ENCODE measurements at regions not wholly inside any gene's neighbourhood (a gene's known extent, or its start where the extent isn't known, plus 50 kb on each side); places are given as distances from the start of the nearest gene placed in this dataset.

- Histone ChIP-seq H3K4ac (ENCODE audit: low read depth, low read length) (no peak overlapping the region), H4K8ac (ENCODE audit: low read depth, low read length) (no peak overlapping the region), H3K9ac (ENCODE audit: low read length) (no peak overlapping the region), H3K36me3 (ENCODE audit: control insufficient read depth in 1 of 2, insufficient read depth in 2 of 2, low read length in 2 of 2) (no peaks in the 10 kb centered on the region), H3K14ac (ENCODE audit: low read length) (no peak overlapping the region), H3K4me2 (ENCODE audit: low read length) (no peak overlapping the region), H3K23ac (ENCODE audit: low read length) (no peak overlapping the region), H2BK12ac (ENCODE audit: low read length) (no peak overlapping the region), H3K4me1 (ENCODE audit: control insufficient read depth in 1 of 2, insufficient read depth in 2 of 2, low read length in 2 of 2) (no peaks in the 10 kb centered on the region), H3K27me3 (ENCODE audit: insufficient read depth, low read length) (no peaks in the 10 kb centered on the region), H4K12ac (ENCODE audit: low read depth, low read length) (no peak overlapping the region), H2AFZ (ENCODE audit: insufficient read depth, low read length, poor library complexity) (no peak overlapping the region), H3K27ac (ENCODE audit: low read depth, low read length) (no peak overlapping the region), H2BK120ac (ENCODE audit: insufficient read depth, low read length, poor library complexity) (no peak overlapping the region), H3K79me2 (ENCODE audit: control insufficient read depth, insufficient read depth, low read length, poor library complexity) (no peaks in the 10 kb centered on the region), H3K79me1 (ENCODE audit: low read length) (no peaks in the 10 kb centered on the region), H3K18ac (ENCODE audit: low read length) (no peak overlapping the region), H3K9me3 (ENCODE audit: insufficient read depth, low read depth, low read length) (no peaks in the 10 kb centered on the region), H4K91ac (ENCODE audit: low read depth, low read length) (no peak overlapping the region), H3K4me3 (ENCODE audit: low read depth, low read length) (no peak overlapping the region), H2BK5ac (ENCODE audit: low read depth, low read length, poor library complexity) (no peak overlapping the region), H2AK5ac (ENCODE audit: low read length) (no peak overlapping the region)
- no CpG with 5 or more reads among the region's 3 CpGs for WGBS (ENCODE audit: extremely low coverage, insufficient coverage, insufficient read length)
- no peak for DNase-seq
Observed at GRCh38 chr3:81853431-81853830, 92.0 kb upstream of the GBE1 start.

GRCh38 chr3:81851176-81851575 lies 89.7 kb upstream of the GBE1 start:
- Histone ChIP-seq H3K14ac (ENCODE audit: low read length) (no peak overlapping the region), H2BK5ac (ENCODE audit: low read depth, low read length, poor library complexity) (no peak overlapping the region), H3K23ac (ENCODE audit: low read length) (no peak overlapping the region), H3K9me3 (ENCODE audit: insufficient read depth, low read depth, low read length) (no peaks in the 10 kb centered on the region), H3K4ac (ENCODE audit: low read depth, low read length) (no peak overlapping the region), H3K36me3 (ENCODE audit: control insufficient read depth in 1 of 2, insufficient read depth in 2 of 2, low read length in 2 of 2) (no peaks in the 10 kb centered on the region), H3K4me1 (ENCODE audit: control insufficient read depth in 1 of 2, insufficient read depth in 2 of 2, low read length in 2 of 2) (no peaks in the 10 kb centered on the region), H4K91ac (ENCODE audit: low read depth, low read length) (no peak overlapping the region), H3K18ac (ENCODE audit: low read length) (no peak overlapping the region), H3K27ac (ENCODE audit: low read depth, low read length) (no peak overlapping the region), H3K79me1 (ENCODE audit: low read length) (no peaks in the 10 kb centered on the region), H3K4me2 (ENCODE audit: low read length) (no peak overlapping the region), H4K12ac (ENCODE audit: low read depth, low read length) (no peak overlapping the region), H2BK12ac (ENCODE audit: low read length) (no peak overlapping the region), H3K4me3 (ENCODE audit: low read depth, low read length) (no peak overlapping the region), H4K8ac (ENCODE audit: low read depth, low read length) (no peak overlapping the region), H2BK120ac (ENCODE audit: insufficient read depth, low read length, poor library complexity) (no peak overlapping the region), H3K79me2 (ENCODE audit: control insufficient read depth, insufficient read depth, low read length, poor library complexity) (no peaks in the 10 kb centered on the region), H2AFZ (ENCODE audit: insufficient read depth, low read length, poor library complexity) (no peak overlapping the region), H2AK5ac (ENCODE audit: low read length) (no peak overlapping the region), H3K9ac (ENCODE audit: low read length) (no peak overlapping the region), H3K27me3 (ENCODE audit: insufficient read depth, low read length) (no peaks in the 10 kb centered on the region)
- DNase-seq, result no peak

- Histone ChIP-seq H3K9ac (ENCODE audit: low read length) (no peak overlapping the region), H3K18ac (ENCODE audit: low read length) (no peak overlapping the region), H3K23ac (ENCODE audit: low read length) (no peak overlapping the region), H3K27ac (ENCODE audit: low read depth, low read length) (no peak overlapping the region), H4K8ac (ENCODE audit: low read depth, low read length) (no peak overlapping the region), H3K79me2 (ENCODE audit: control insufficient read depth, insufficient read depth, low read length, poor library complexity) (no peaks in the 10 kb centered on the region), H3K27me3 (ENCODE audit: insufficient read depth, low read length) (no peaks in the 10 kb centered on the region), H4K12ac (ENCODE audit: low read depth, low read length) (no peak overlapping the region), H2AK5ac (ENCODE audit: low read length) (no peak overlapping the region), H2BK5ac (ENCODE audit: low read depth, low read length, poor library complexity) (no peak overlapping the region), H3K9me3 (ENCODE audit: insufficient read depth, low read depth, low read length) (no peaks in the 10 kb centered on the region), H3K4me3 (ENCODE audit: low read depth, low read length) (no peak overlapping the region), H2BK12ac (ENCODE audit: low read length) (no peak overlapping the region), H3K4me2 (ENCODE audit: low read length) (no peak overlapping the region), H3K4me1 (ENCODE audit: control insufficient read depth in 1 of 2, insufficient read depth in 2 of 2, low read length in 2 of 2) (no peaks in the 10 kb centered on the region), H3K36me3 (ENCODE audit: control insufficient read depth in 1 of 2, insufficient read depth in 2 of 2, low read length in 2 of 2) (no peaks in the 10 kb centered on the region), H3K4ac (ENCODE audit: low read depth, low read length) (no peak overlapping the region), H3K14ac (ENCODE audit: low read length) (no peak overlapping the region), H2BK120ac (ENCODE audit: insufficient read depth, low read length, poor library complexity) (no peak overlapping the region), H3K79me1 (ENCODE audit: low read length) (no peaks in the 10 kb centered on the region), H4K91ac (ENCODE audit: low read depth, low read length) (no peak overlapping the region), H2AFZ (ENCODE audit: insufficient read depth, low read length, poor library complexity) (no peak overlapping the region)
- no CpG with 5 or more reads among the region's 1 CpG for WGBS (ENCODE audit: extremely low coverage, insufficient coverage, insufficient read length)
- DNase-seq, result no peak
Observed at GRCh38 chr3:81846988-81847387, 85.5 kb upstream of the GBE1 start.

- H3K4me2 ChIP-seq (ENCODE audit: low read length), result no peak overlapping the region
- H2BK5ac ChIP-seq (ENCODE audit: low read depth, low read length, poor library complexity), result no peak overlapping the region
- no peaks in the 10 kb centered on the region for H3K79me2 ChIP-seq (ENCODE audit: control insufficient read depth, insufficient read depth, low read length, poor library complexity)
- no peak overlapping the region for H3K14ac ChIP-seq (ENCODE audit: low read length)
- H3K36me3 ChIP-seq (ENCODE audit: control insufficient read depth in 1 of 2, insufficient read depth in 2 of 2, low read length in 2 of 2), result no peaks in the 10 kb centered on the region
- no peak overlapping the region for H3K9ac ChIP-seq (ENCODE audit: low read length)
- H3K27ac ChIP-seq (ENCODE audit: low read depth, low read length), result no peak overlapping the region
- H4K91ac ChIP-seq (ENCODE audit: low read depth, low read length), result no peak overlapping the region
- H3K9me3 ChIP-seq (ENCODE audit: insufficient read depth, low read depth, low read length), result no peaks in the 10 kb centered on the region
- DNase-seq, result no peak
- no peak overlapping the region for H3K4me3 ChIP-seq (ENCODE audit: low read depth, low read length)
- no peak overlapping the region for H2BK12ac ChIP-seq (ENCODE audit: low read length)
- no peaks in the 10 kb centered on the region for H3K4me1 ChIP-seq (ENCODE audit: control insufficient read depth in 1 of 2, insufficient read depth in 2 of 2, low read length in 2 of 2)
- no peak overlapping the region for H3K23ac ChIP-seq (ENCODE audit: low read length)
- H2BK120ac ChIP-seq (ENCODE audit: insufficient read depth, low read length, poor library complexity), result no peak overlapping the region
- H2AK5ac ChIP-seq (ENCODE audit: low read length), result no peak overlapping the region
- no peaks in the 10 kb centered on the region for H3K79me1 ChIP-seq (ENCODE audit: low read length)
- no peak overlapping the region for H3K18ac ChIP-seq (ENCODE audit: low read length)
- H3K4ac ChIP-seq (ENCODE audit: low read depth, low read length), result no peak overlapping the region
- no CpG with 5 or more reads among the region's 2 CpGs for WGBS (ENCODE audit: extremely low coverage, insufficient coverage, insufficient read length)
- H4K8ac ChIP-seq (ENCODE audit: low read depth, low read length), result no peak overlapping the region
- no peak overlapping the region for H4K12ac ChIP-seq (ENCODE audit: low read depth, low read length)
- H2AFZ ChIP-seq (ENCODE audit: insufficient read depth, low read length, poor library complexity), result no peak overlapping the region
- no peaks in the 10 kb centered on the region for H3K27me3 ChIP-seq (ENCODE audit: insufficient read depth, low read length)
Observed at GRCh38 chr3:81841540-81841939, 80.1 kb upstream of the GBE1 start.

All from trophoblast cell (in vitro differentiated cells and primary cell).